ENCODE measurements at regions not wholly inside any gene's neighbourhood (a gene's known extent, or its start where the extent isn't known, plus 50 kb on each side); places are given as distances from the start of the nearest gene placed in this dataset.
"Not testable (repeated sequence)": the region's sequence is repeated elsewhere in the genome, so short reads cannot be mapped to it uniquely, and the experiment has no call there.

DNA sequence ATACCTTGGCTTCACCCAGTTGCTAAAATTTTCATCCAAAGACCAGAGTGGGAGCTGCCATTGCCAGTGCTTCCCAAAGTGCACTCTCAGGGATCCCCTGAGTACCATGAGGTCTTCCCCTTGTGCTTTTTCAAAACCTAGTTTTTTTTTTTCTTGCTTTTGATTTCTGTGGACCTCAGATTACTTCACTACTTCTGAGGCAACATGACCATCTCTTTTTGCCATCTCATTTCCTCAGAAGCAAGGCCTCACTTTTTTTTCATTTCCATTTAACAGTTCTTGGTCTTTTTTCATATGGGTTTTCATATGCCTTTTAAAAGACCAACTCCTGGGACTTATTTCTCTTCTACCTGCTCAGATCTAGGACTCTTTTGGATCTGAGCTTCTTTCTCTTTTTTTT, 64.1 kb upstream of the MMS22L start:
- no peak for DNase-seq (ENCODE audit: low read depth in 2 of 2)

DNA sequence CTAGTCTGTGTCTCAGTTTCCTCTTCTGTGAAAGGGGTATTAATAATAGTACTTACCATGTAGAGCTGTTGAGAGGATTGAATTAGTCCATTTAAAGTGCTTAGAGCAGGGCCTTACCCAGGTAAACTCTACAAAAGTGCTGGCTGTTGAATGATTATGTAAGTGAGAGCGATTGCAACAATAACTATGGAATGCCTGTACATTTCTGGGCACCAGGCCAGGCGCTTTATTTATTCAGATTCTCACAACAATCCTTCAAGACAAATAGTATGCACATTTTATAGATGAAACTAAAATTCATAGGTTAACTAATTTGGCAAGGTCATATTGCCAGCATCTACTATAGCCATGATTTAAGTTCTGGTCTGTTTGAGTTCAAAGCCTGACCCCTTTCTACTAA, 78.3 kb upstream of the MMS22L start:
- no peak for DNase-seq (ENCODE audit: low read depth in 2 of 2)

DNA sequence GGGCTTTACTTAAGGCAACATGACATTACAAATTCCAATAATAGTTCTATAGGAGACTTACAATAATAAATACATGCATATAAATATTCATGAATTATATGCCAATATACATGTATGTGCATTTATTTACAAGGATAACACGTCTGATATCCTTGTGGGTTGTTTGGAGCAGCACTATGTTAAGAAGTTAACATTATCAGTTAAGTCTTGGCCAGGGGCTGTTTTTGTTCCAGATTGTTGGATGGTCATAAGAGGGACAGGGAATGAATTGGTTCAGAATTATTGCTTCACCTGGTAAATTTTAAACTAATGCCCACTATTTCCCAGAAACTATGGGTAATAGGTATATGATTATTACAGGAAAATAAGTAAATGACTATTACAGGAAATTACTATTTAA, 81.3 kb upstream of the MMS22L start:
- DNase-seq (ENCODE audit: low read depth in 2 of 2) = no peak

DNA sequence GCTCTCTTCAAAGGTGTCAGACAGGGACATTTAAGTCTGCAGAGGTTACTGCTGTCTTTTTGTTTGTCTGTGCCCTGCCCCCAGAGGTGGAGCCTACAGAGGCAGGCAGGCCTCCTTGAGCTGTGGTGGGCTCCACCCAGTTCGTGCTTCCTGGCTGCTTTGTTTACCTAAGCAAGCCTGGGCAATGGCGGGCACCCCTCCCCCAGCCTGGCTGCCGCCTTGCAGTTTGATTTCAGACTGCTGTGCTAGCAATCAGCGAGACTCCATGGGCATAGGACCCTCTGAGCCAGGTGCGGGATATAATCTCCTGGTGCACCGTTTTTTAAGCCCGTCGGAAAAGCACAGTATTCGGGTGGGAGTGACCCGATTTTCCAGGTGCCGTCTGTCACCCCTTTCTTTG, 99.1 kb upstream of the MMS22L start:
- not testable (repeated sequence) for DNase-seq (ENCODE audit: low read depth in 2 of 2)

DNA sequence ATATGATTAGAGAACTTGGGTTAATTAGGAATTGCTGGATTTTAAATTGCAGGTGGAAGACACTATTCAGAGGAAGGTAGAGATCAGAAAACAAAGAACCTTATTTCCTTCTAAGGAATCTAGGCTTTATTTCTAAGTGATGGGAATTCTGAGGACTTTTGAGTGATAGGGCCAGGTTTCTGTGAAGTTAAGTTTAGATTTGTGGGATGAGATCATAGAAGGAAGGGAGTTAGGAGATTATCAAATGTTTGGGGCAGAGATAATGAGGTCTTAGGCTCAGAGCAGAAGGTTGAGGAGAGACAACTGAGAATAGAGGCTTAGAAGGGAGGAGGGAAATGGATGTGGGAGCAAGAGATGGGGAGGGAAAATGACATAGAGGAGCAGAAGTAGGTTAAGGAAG, 109.7 kb upstream of the MMS22L start:
- DNase-seq (ENCODE audit: low read depth in 2 of 2) = no peak

DNA sequence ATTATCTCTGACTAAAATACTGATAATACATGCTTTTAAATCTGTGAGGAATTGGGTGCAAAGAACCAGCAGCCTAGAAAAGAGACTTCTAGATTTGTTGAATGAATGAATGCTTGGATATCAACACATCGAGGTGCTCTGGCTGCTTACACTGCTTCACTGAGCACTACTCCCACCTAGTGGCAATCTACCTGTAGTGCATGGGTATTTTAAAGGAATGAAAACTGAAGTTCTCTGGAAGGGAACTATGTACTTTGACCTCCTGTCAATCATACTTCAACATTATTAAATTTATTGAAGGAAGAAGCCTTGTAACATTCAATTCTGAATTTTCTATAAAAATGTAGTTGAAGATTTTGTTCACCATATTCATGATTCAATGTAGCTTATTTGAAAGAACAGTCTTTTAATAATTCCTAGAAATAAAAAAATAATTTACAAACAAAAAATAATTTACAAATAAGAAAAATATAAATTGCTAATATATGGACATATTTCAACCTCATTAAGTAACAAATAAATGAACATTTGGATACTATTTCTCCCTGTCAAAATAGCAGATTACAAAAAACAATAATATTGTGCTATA, 111.2 kb upstream of the MMS22L start:
- DNase-seq (ENCODE audit: low read depth in 2 of 2) = peak; percentile 10 to 14

DNA sequence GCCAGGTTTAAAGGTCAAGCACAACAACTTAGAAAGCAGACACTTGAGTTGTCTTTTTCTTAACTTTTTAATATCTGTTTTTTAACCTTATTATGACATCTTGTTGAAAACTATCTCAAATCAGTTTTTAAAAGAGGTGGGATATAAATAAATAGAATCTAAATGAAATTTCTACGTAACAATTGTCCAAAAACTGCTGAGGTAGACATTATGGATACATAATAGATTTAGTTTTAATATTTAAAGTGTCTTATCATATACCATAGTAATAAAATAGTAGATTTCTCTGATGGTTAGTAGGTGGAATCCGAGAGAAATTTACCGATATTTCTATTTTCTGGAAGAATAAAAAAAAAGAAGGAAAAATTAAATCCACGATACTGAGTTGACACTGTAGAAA, 113.9 kb upstream of the MMS22L start:
- no peak for DNase-seq (ENCODE audit: low read depth in 2 of 2)

DNA sequence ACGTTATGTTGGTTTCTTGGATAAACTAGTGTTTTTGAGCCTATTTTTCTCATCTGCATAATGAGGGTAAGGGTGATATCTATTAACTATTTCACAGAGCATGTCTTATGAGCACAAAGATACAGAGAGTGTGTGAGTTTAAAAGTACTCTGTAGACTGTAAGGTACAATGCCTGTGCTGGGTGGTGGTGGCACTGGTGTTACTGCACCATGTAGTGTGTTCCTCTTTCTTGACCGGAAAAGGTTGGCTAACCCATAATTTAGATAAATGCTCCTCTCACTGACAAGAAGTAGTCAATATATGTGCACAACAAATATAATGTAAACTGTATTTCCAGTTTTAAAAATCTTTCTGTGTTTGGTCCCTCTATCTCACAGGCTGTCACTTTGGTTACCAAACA, 116.2 kb upstream of the MMS22L start:
- DNase-seq (ENCODE audit: low read depth in 2 of 2) = no peak

DNA sequence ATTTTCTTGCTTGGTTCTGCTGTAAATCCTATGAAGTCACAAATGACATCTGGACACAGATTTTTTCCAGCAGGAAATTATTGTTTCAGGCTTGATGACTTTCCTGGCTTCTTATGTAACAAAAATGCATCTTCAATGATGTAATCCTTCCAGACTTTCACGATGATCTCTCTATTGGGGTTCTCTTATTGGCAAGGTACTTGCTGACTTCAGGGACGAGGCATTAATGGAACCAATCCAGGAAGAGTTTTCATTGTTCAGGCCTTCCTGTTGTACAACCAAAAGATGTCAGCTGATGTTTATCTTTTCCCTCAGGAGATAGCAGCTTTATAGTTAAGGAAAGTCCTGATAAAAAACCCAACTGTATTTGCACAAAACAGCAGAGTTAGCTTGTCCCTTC, 118.5 kb upstream of the MMS22L start:
- DNase-seq (ENCODE audit: low read depth in 2 of 2) = peak; percentile 9 to 12

DNA sequence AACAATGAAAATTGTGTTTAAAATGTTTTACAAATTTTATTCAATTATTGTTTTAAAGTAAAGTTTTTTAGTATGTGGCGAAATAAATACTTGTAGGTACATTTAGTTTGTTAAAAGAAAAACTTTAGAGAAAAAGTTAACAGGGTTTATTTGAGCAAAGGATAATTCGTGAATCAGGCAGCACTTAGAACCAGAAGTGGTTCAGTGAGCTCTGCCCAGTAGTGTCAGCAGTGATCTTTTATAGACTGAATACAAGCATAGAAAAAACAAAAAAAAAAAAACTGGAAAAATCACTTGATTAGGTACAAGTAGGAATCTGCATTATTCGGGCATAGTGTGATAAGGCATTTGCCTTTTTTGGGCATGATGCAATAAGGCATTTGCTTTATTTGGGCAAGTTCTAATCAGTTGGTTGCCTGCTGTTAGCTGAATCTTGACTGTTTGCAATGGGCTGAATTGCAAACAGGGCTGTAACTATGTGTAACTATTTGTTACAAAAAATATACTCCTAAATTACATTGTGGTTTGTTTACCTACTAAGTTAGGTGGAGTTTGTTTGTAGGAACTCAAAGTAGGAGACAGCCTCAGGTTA, 122.9 kb upstream of the MMS22L start:
- no peak for DNase-seq (ENCODE audit: low read depth in 2 of 2)

DNA sequence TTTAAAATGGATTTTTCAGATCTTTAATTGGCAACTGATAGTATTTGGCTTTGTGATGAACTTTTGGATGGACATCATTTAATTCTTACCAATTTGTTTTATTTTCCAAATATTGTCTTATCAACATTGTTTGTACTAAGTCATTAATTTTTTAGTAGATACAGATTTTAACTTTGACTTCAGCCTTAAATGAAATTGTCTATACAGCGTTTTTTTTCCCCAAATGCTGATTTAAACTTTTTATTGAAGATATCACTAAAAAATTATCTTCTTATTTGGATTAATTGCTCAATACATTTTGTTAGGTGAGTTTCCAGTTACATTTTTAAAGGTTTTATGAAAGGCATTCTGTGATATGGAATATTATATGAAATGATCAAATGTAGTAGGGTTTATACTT, 123.6 kb upstream of the MMS22L start:
- DNase-seq (ENCODE audit: low read depth in 2 of 2) = no peak

DNA sequence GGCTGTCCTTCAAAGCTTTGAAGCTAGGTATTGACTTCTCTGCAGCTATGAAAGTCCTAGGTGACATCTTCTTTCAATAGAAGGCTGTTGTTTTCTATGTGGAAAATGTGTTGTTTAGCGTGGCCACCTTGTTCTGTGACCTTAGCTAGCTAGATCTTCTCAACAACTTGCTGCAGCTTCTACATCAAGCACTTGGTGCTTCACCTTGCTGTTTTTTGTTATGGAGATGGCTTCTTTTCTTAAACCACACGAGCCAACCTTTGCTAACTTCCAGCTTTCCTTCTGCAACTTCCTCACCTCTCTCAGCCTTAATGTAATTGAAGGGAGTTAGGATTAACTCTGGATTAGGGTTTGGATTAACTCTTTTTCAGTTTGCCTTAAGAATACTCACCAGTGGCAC, 128.6 kb upstream of the MMS22L start:
- no peak for DNase-seq (ENCODE audit: low read depth in 2 of 2)

DNA sequence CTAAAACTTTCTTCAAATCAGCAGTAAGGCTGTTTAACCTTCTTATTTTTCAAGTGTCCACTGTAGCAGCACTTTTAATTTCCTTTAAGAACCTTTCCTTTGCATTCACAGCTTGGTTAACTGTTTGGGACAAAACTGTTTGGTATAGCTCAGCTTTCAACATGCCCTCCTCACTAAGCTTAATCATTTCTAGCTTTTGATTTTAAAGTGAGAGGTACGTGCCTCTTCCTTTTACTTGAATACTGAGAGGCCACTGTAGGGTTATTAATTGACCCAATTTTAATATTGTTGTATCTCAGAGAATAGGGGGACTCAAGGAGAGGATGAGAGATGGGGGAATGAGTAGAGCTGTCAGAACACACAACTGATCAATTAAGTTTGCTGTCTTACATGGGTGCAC, 129.5 kb upstream of the MMS22L start:
- no peak for DNase-seq (ENCODE audit: low read depth in 2 of 2)

DNA sequence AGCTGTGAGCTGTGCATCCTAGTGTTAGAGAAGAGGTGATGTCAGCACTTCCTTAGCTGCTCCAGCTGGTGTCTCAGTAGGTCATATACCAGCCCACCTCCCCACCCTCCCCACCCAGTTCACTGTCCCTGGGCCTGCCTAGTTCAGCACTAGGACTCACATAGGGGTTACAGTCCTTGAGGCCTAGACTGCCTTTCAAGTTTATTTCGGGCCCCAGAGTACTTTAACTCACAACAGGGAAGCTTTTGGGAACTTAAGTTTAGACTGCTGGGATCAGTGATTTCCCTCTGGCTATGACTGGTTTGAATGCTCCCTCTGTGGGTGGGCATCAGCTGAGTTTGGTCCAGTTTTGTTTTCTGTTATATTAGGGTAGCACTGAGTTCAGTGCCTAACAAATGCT, 139.2 kb upstream of the MMS22L start:
- DNase-seq (ENCODE audit: low read depth in 2 of 2) = no peak

DNA sequence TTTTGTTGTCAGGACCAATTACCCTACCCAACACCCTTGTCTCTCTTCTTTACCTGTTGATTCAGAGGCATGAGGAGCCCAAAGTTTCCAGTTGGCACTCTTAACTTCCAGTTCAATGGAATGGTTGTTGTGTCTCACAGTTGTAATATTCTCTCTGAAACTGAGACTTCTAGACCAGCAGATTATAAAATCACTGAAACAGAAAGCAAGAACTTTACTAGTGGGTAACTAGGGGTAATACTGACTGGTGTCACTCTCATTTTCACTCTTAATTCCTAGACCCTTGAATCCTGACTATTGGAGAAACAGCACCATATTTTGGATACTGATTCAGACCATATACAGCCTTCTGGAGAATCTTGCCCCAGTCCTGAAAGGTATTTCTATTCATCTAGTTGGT, 140.2 kb upstream of the MMS22L start:
- DNase-seq (ENCODE audit: low read depth in 2 of 2) = no peak

DNA sequence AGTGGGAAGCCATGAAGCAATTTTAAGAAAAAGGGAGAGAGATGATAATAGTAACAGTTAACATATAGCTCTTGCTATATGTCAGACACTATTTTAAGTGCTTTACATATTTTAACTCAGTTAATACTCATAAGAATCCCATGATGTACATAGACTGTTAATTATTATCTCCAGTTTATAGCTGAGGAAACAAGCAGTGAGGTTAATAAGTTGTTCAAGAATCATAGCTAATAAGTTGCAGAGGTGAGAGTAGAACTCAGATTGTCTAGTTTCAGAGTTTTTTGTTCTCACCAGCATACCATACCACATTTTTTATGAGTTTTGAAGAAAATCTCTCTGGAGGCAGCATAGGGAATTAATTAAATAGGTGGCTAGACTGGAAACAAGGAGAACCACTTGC, 144.6 kb upstream of the MMS22L start:
- no peak for DNase-seq (ENCODE audit: low read depth in 2 of 2)

DNA sequence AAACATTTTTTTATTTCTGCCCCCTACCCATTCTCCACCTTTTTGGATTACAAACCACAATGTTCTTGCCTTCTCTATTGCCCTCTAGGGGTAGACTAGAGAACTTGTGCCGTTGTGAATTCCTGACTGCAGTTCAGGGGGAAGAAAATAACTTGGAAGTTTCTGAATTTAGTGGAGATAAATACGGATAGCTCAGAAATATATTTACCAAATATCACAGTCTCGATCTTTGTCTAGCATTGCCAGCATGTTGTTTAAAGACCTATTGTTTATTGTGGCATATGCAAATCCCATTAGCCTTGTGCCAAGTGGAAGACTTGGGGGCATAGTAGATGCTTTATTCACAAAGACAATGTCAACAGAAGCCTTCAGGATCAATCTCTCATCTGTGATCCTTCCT, 154.1 kb upstream of the MMS22L start:
- DNase-seq (ENCODE audit: low read depth in 2 of 2) = peak in 1 of 2 experiments; percentile 4

DNA sequence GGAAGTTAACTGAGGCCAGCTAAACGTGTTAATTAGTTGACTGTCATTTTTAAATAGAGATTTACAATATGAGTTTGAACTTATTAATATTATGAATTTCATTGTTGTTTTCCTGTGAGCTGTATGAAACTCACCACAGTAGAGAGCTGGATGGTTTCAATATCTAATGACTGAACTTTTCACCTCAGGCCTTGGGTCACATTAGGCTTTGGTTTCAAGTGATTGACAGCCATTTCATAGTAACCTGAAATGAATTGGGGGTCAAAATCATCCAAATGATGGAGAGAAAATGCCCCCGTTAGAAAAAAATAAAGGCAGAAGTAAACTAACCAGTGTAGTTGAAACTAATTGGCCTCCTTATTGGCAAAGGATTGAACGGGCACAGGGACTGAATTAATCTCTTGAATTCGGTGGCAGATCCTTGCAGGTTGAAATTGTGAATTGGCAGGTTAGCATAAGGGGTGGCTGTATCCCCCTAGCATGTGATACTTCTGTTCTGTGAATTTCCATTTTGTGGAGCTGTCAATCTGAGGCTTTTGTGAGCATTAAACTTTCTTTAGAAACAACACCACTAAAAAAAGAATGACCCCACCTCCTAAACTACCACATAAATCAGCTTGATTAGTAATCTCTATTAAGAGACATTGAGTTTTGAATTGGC, 155.1 kb upstream of the MMS22L start:
- no peak for DNase-seq (ENCODE audit: low read depth in 2 of 2)

DNA sequence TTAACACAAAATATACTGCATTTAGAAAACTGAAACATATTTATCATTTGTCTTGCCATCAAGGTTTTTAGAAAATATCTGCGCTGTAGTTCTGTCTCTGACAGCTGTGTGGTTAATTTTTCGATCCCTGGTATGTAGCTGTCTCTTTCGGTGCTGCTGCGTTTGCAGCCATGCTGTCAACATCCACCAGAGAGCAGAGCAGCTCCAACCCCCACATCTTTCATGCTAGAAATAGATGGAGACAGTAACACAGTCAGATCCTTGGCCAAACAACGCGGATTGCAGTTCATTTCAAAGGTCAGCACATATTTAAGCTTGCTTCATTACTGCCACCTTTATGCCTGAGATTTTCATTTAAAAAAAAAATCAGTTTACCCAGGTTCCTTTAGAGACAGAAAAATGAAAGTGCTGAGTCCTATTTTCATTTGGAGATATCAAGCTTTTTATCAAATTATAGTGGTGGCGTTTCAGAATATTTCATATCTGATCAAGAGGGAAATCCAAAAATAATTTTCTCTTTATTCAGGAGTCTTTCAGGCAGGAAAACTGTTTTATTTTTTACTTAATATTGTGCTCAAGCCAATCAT, 157.7 kb upstream of the MMS22L start:
- DNase-seq (ENCODE audit: low read depth in 2 of 2) = peak; percentile 7 to 17

DNA sequence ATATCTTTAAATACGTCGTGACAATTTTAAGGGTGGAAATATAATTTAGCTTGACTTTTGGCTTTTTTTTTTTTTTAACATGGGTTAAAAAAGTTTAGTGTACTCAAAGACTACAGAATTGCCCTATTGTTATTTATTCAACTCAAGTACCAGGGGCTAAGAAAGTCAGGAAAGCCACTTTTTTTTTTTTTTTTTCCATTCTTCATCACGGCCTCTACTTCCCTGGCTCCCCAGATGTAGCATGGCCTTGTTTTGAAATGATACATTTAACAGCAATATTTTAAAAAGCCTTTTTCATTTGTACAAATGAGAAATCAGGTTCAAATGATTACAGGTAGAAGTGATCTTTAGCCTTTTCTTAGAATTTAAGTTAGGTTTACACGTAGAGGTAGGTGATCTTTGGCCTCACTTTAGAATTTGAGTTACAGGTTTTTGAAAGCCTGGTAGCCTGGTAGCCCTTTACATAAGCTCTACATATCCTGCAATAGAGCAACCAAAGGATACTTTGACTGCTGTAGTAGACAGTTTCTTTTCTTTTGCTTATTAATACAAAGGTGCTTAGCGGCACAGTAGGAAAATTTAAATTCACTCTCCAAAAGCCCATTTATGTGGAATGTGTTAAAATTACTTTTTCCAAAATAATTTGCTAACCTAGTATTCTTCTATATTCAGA, 160.5 kb upstream of the MMS22L start:
- DNase-seq (ENCODE audit: low read depth in 2 of 2) = no peak

DNA sequence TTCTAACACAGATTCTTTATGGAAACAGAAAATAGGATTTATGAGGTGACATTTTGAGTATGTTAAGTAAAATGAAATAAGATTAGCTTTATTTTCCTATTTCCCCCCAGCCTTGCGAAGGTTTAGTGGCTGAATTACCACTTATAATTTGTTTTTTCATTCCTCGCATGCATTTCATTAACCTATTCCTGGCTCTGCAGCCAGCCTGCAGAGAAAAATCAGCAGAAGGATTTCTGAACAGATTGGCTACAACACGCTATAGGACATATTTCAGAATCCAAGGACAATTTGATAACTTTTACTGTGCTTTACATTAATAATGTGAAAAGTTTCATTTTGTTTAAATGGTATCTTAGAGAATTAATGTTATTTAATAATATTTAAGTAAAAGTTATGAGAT, 162.4 kb upstream of the MMS22L start:
- DNase-seq (ENCODE audit: low read depth in 2 of 2) = no peak

DNA sequence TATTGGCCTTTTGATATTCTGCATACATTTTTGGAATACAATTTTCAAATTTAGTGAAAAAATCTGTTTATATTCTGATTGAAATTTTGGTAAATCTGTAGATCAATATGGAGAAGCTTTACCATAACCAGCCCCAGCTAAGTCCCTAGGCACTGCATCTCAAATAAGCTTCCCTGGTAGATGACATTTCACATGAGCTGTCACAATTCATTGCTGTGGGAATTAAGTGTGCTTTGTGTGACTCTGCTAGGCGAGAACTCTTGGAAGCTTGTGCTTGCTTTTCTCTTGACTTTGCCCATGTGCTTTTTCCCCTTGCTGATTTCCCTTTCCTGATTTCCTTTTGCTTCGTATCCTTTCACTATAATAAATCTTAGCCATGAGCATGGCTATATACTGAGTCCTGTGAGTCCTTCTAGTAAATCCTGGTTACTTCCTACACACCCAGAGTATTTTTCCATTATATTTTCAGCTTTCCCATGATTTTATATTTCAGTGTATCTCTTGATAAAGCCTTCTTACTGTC, 166.5 kb upstream of the MMS22L start:
- no peak for DNase-seq (ENCODE audit: low read depth in 2 of 2)

DNA sequence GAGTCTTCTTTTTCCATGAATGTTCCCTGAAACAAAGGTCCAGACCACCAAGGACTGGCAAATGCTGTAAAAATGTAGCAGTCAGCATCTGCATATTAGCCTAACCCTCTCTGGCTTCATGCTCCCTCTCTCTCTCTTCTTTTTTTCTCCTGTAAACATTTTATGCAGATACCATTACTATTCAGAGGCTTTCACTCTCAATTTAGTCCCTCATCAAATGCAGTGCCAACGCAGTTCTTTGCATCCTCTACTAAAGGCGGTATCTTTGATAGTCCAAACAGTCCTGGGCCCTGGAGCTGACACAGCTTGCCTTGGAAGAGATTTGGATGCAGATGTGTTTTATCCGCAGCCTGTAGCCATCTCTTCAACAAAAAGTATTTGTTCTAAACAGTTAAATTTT, 167.1 kb upstream of the MMS22L start:
- no peak for DNase-seq (ENCODE audit: low read depth in 2 of 2)

Measured in fibroblast of skin of left quadriceps (primary cell).